ENCODE measurements at regions not wholly inside any gene's neighbourhood (a gene's known extent, or its start where the extent isn't known, plus 50 kb on each side); places are given as distances from the start of the nearest gene placed in this dataset.

DNA sequence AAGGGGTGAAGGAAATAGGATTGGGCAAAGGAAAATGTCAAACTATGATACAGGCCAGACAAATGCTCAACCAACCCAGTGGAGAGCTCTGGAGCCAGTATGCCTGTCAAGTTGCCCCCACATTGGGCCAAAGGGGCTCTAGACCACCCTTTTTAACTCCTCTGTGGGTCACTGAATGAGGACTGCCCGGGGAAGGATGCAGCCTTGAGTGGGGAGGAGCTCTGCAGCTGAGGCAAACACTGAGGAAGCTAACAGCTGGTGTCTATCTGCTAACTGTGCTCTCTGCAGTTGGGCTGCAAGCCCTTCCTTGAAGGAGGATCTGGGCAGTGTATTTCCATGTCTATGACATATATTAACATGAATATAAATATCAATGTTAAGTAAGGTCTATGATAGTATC lies 98.4 kb upstream of the PRSS16 start:
- no peaks in the 10 kb centered on the region for H3K36me3 ChIP-seq
- no peaks in the 10 kb centered on the region for H3K27me3 ChIP-seq
- peaks cover 8% of the 10 kb centered on the region for H3K4me1 ChIP-seq
- H3K9me3 ChIP-seq = no peaks in the 10 kb centered on the region
- no peak overlapping the region for H3K27ac ChIP-seq
- TF ChIP-seq POLR2AphosphoS5 (IDR thresholded peaks at IDR 0.05; ENCODE audit: insufficient read depth in 1 of 2, low read depth in 1 of 2) = no peak
- DNase-seq (ENCODE audit: extremely low spot score in 2 of 2) = no peak
- intact Hi-C loops (cut with DNase I) = no loop called here
- H3K4me3 ChIP-seq = no peak overlapping the region

DNA sequence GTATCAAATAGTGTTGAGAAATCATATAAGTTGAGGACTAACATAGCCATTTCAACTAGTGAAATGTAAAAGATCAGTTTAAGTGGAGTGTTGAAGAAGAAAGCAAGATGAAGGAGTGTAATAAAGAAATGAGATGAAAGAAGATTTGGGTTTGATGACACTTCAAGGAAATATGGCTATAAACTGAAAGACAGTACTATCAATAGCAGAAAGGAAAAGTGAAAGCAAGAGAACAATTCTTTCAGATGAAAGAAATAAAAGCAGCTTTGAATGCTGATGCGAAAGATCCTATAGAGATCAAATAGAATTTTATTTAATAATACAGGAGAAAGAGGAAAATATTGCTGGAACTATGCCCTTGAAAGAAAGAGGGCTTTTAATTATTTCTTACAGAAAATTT lies 92.8 kb upstream of the PRSS16 start:
- no peak for DNase-seq (ENCODE audit: extremely low spot score in 2 of 2)
- no peaks in the 10 kb centered on the region for H3K36me3 ChIP-seq
- TF ChIP-seq CTCF (IDR thresholded peaks at IDR 0.05) = no peak
- TF ChIP-seq POLR2A (IDR thresholded peaks at IDR 0.05) = no peak
- TF ChIP-seq POLR2AphosphoS5 (IDR thresholded peaks at IDR 0.05; ENCODE audit: insufficient read depth in 1 of 2, low read depth in 1 of 2) = no peak
- no peaks in the 10 kb centered on the region for H3K9me3 ChIP-seq
- intact Hi-C loops (cut with DNase I) = no loop called here
- no peaks in the 10 kb centered on the region for H3K4me1 ChIP-seq
- H3K4me3 ChIP-seq = no peak overlapping the region
- no peak overlapping the region for H3K27ac ChIP-seq
- H3K27me3 ChIP-seq = no peaks in the 10 kb centered on the region

- H3K9me3 ChIP-seq = no peaks in the 10 kb centered on the region
- intact Hi-C loops (cut with DNase I) = no loop called here
- no peaks in the 10 kb centered on the region for H3K36me3 ChIP-seq
- H3K27me3 ChIP-seq = no peaks in the 10 kb centered on the region
- no peak overlapping the region for H3K27ac ChIP-seq
- H3K4me3 ChIP-seq = peak overlapping the region; percentile 36 to 49
- no peak for TF ChIP-seq CTCF (IDR thresholded peaks at IDR 0.05)
- TF ChIP-seq POLR2A (IDR thresholded peaks at IDR 0.05) = no peak
- TF ChIP-seq POLR2AphosphoS5 (IDR thresholded peaks at IDR 0.05; ENCODE audit: insufficient read depth in 1 of 2, low read depth in 1 of 2) = no peak
- DNase-seq (ENCODE audit: extremely low spot score in 2 of 2) = no peak
- H3K4me1 ChIP-seq = no peaks in the 10 kb centered on the region
Observed at GRCh38 chr6:27156874-27157458, 90.5 kb upstream of the PRSS16 start.

DNA sequence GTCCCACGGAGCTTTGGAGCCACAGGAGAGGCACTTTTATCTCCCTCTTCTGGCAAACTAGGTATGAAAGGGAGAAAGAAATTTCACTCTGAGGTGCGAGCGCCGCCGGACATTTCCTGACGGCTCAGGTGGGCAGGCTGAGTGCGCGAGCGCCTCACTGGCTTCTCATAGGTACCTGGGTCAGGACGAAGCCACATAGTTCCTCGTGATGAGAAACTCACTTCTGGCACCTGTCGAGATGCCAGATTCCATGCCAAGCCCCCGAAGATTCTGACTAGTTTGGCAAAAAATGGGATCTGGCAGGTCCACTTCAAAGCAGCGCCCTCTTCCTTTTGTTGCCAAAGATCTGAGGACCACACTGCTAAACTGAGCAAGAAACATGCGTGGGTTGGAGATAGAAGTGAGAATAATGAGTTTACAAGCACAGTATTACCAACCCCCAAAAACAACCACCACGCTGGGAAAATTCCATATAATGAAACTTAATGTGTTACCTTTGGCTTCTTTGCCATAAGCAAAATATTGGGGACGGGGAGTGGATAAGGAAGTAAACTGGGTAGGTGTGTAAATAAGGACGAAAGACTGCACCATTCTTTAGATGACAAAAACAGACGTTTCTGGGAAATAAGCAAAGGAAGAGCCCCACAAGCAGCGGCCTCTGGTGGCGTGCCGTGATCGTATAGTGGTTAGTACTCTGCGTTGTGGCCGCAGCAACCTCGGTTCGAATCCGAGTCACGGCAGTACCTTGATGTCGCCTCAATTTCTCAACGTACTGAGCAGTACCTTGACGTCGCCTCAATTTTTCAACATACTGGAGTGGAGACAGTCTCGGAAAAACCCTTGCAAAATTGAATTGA lies 89.8 kb upstream of the PRSS16 start:
- intact Hi-C loops (cut with DNase I) = no loop called here
- Histone ChIP-seq H3K27me3 (no peaks in the 10 kb centered on the region), H3K4me3 (peak overlapping the region; percentile 36 to 49), H3K36me3 (no peaks in the 10 kb centered on the region), H3K9me3 (no peaks in the 10 kb centered on the region), H3K4me1 (no peaks in the 10 kb centered on the region), H3K27ac (no peak overlapping the region)
- TF ChIP-seq POLR2AphosphoS5 (IDR thresholded peaks at IDR 0.05; ENCODE audit: insufficient read depth in 1 of 2, low read depth in 1 of 2) (peak in 1 of 2 donors; percentile 57), CTCF (IDR thresholded peaks at IDR 0.05) (no peak)
- DNase-seq (ENCODE audit: extremely low spot score in 2 of 2) = no peak

GRCh38 chr6:27158316-27158643 lies 89.2 kb upstream of the PRSS16 start:
- intact Hi-C loops (cut with DNase I) = no loop called here
- no peak for TF ChIP-seq POLR2AphosphoS5 (IDR thresholded peaks at IDR 0.05; ENCODE audit: insufficient read depth in 1 of 2, low read depth in 1 of 2)
- TF ChIP-seq POLR2A (IDR thresholded peaks at IDR 0.05) = no peak
- no peak for TF ChIP-seq CTCF (IDR thresholded peaks at IDR 0.05)
- Histone ChIP-seq H3K4me1 (no peaks in the 10 kb centered on the region), H3K27me3 (no peaks in the 10 kb centered on the region), H3K27ac (no peak overlapping the region), H3K4me3 (peak overlapping the region in 1 of 2 donors; percentile 49), H3K36me3 (no peaks in the 10 kb centered on the region), H3K9me3 (no peaks in the 10 kb centered on the region)
- no peak for DNase-seq (ENCODE audit: extremely low spot score in 2 of 2)
